Esophagus muscularis mucosa (tissue), 3 donors: ENCODE measurements at regions not wholly inside any gene's neighbourhood (a gene's known extent, or its start where the extent isn't known, plus 50 kb on each side); places are given as distances from the start of the nearest gene placed in this dataset.

Source experiments
- CTCF ChIP-seq, 3 experiments: fragments of 200-600 bp in 2 of 3; fragments of 450-650 bp in 1 of 3; sonication (generic) in 2 of 3; IDR thresholded peaks; one replicate each; pipeline ENCODE4 v1.5.1; 2017 to 2019; ENCODE audit warnings: antibody characterized with exemption in 3 of 3, mild to moderate bottlenecking in 2 of 3, moderate library complexity in 1 of 3
- POLR2A ChIP-seq: fragments of 450-650 bp; IDR thresholded peaks from one replicate; pipeline ENCODE4 v1.6.1; 2017; ENCODE audit warnings: antibody characterized with exemption, moderate library complexity, mild to moderate bottlenecking, low read depth

- TF ChIP-seq CTCF (IDR thresholded peaks at IDR 0.05) = no peak
- TF ChIP-seq POLR2A = no peak
Measured at GRCh38 chrX:114152801-114153200, 431.1 kb upstream of the HTR2C start.
